Hepatocyte (in vitro differentiated cells): ENCODE measurements at regions not wholly inside any gene's neighbourhood (a gene's known extent, or its start where the extent isn't known, plus 50 kb on each side); places are given as distances from the start of the nearest gene placed in this dataset.

Experiments
- DNase-seq: peaks from one replicate; pipeline ENCODE4 v3.0.0-alpha.2; 2016; ENCODE audit warnings: low spot score
- H2AFZ ChIP-seq: fragments of 200-600 bp; sonication (generic); 2 replicates; pipeline ENCODE4 v1.6.0; 2016; ENCODE audit warnings: antibody characterized with exemption, mild to moderate bottlenecking
- H3K27ac ChIP-seq: fragments of 200-600 bp; sonication (generic); 2 replicates; pipeline ENCODE4 v1.5.1; 2016; ENCODE audit warnings: mild to moderate bottlenecking
- H3K27me3 ChIP-seq: fragments of 200-600 bp; sonication (generic); 2 replicates; pipeline ENCODE4 v1.6.1; 2016
- H3K36me3 ChIP-seq: fragments of 200-600 bp; sonication (generic); replicated peaks from 2 replicates; pipeline ENCODE4 v1.5.1; 2016; ENCODE audit warnings: low read depth; ENCODE audit not compliant: insufficient read depth
- H3K4me1 ChIP-seq: fragments of 200-600 bp; sonication (generic); 2 replicates; pipeline ENCODE4 v1.5.1; 2016; ENCODE audit warnings: mild to moderate bottlenecking, moderate library complexity; ENCODE audit not compliant: insufficient read depth
- H3K4me2 ChIP-seq: fragments of 200-600 bp; sonication (generic); 2 replicates; pipeline ENCODE4 v1.6.0; 2016
- H3K4me3 ChIP-seq: fragments of 200-600 bp; sonication (generic); 2 replicates; pipeline ENCODE4 v1.5.1; 2016; ENCODE audit warnings: mild to moderate bottlenecking
- H3K79me2 ChIP-seq: fragments of 200-600 bp; sonication (generic); 2 replicates; pipeline ENCODE4 v1.6.0; 2017; ENCODE audit warnings: mild to moderate bottlenecking
- H3K9me2 ChIP-seq: fragments of 200-600 bp; sonication (generic); replicated peaks from 2 replicates; pipeline ENCODE4 v1.6.0; 2017; ENCODE audit warnings: mild to moderate bottlenecking; ENCODE audit not compliant: insufficient read depth
- H3K9me3 ChIP-seq: fragments of 200-600 bp; sonication (generic); 2 replicates; pipeline ENCODE4 v1.5.1; 2016; ENCODE audit warnings: low read depth, mild to moderate bottlenecking
- H4K20me1 ChIP-seq: fragments of 200-600 bp; sonication (generic); 2 replicates; pipeline ENCODE4 v1.6.0; 2016; ENCODE audit warnings: mild to moderate bottlenecking; ENCODE audit not compliant: insufficient read depth, poor library complexity, severe bottlenecking
- CTCF ChIP-seq: fragments of 200-600 bp; sonication (generic); IDR thresholded peaks from 2 replicates; pipeline ENCODE4 v1.5.1; 2016; ENCODE audit warnings: antibody characterized with exemption, mild to moderate bottlenecking; ENCODE audit not compliant: poor library complexity
- EZH2 ChIP-seq: fragments of 200-600 bp; sonication (generic); IDR thresholded peaks from 2 replicates; pipeline ENCODE4 v1.6.1; 2016; ENCODE audit warnings: antibody characterized with exemption, mild to moderate bottlenecking, borderline replicate concordance
- EZH2phosphoT487 ChIP-seq: fragments of 200-600 bp; sonication (generic); IDR thresholded peaks from one replicate; pipeline ENCODE4 v1.6.1; 2018; ENCODE audit warnings: antibody characterized with exemption, mild to moderate bottlenecking, low read depth, moderate library complexity; ENCODE audit not compliant: unreplicated experiment, severe bottlenecking
- WGBS: methylation state at CpG from one replicate; pipeline ENCODE4 v1.1.6; 2016; ENCODE audit warnings: low lambda C conversion rate; ENCODE audit errors: missing lambda C conversion rate; 5-methylcytosine and 5-hydroxymethylcytosine counted together

DNA sequence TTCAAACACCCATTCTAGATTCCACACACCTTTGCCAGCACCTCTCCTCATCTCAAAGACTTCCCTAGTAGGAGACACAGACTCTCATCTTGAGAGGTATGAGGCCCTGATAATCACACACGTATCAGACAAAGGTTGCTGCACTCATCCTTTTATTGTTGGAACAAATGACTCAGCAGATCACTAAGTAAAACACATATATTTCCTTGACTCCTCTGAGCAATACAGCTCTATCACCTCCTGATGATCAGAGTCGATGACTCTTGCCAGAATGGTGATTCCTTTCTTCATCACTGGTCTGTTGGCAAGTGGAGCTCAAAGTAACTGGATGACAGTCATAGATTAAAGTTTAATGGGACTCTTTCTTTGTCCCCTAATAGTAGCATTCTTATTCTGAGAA, 1049.2 kb upstream of the ZEB2 start:
- H3K27ac ChIP-seq, result no peak overlapping the region
- H3K4me3 ChIP-seq, result no peak overlapping the region
- 84% methylated on average over 2 of the region's 2 CpGs for WGBS
- TF ChIP-seq EZH2 (no peak), CTCF (no peak), EZH2phosphoT487 (no peak)
- no peak for DNase-seq
- H3K9me3 ChIP-seq, result no peaks in the 10 kb centered on the region
- H3K9me2 ChIP-seq, result no peaks in the 10 kb centered on the region
- H4K20me1 ChIP-seq, result no peaks in the 10 kb centered on the region
- no peak overlapping the region for H3K4me2 ChIP-seq
- no peaks in the 10 kb centered on the region for H3K36me3 ChIP-seq
- no peaks in the 10 kb centered on the region for H3K27me3 ChIP-seq
- no peak overlapping the region for H2AFZ ChIP-seq
- H3K4me1 ChIP-seq, result peaks cover 5% of the 10 kb centered on the region
- no peaks in the 10 kb centered on the region for H3K79me2 ChIP-seq

DNA sequence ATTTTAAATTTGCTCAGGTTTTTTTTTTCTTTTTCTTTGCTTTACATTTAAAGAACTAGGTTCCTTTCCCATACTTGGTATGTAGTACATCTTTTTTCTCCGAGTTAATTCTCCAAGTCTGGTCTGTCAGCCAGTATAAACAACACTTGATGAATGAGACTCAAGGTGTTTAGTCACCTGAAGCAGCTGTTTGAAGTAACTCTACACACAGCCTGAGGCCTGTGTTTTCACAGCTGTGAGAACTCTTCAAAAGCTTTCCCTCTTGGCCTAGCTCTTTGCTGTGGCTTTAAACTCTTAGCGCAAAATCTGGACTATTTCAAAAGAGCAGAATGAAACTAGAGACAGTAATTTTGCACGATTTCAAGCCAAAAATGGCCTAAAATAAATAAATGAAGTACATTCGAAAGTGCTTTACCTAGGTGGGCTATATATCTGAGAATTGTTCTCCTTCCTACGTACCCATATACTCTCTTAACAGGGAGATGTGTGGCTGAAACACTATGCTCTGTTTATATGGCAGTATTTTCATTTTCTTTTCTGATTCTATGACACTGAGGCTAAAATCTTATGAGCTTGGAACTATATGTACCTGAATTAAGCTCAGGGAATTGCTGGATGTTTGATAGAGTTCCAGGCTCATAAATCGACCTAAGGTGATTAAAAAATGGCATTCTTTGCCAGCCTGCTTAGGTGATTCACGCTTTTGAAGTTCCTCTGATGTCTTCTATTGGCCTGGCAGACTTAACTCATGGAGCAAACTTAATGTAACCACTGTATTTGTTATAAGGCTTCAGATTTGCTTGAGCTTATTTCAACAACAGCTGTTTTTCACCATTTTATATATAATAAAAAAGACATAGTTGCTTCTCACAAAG, 1044.1 kb upstream of the ZEB2 start:
- Histone ChIP-seq H3K27ac (peak overlapping the region; percentile 25), H3K4me2 (peak overlapping the region; percentile 58), H3K9me2 (no peaks in the 10 kb centered on the region), H3K27me3 (no peaks in the 10 kb centered on the region), H3K36me3 (no peaks in the 10 kb centered on the region), H4K20me1 (no peaks in the 10 kb centered on the region), H3K4me1 (peaks cover 6% of the 10 kb centered on the region), H3K4me3 (no peak overlapping the region), H3K9me3 (no peaks in the 10 kb centered on the region), H2AFZ (peak overlapping the region; percentile 11), H3K79me2 (no peaks in the 10 kb centered on the region)
- TF ChIP-seq EZH2 (no peak), CTCF (no peak), EZH2phosphoT487 (no peak)
- peak; percentile 41 for DNase-seq
- WGBS, result 46% methylated on average over 7 of the region's 7 CpGs

GRCh38 chr2:145561152-145561551, 1041.2 kb upstream of the ZEB2 start:
- Histone ChIP-seq H3K9me3 (no peaks in the 10 kb centered on the region), H2AFZ (no peak overlapping the region), H3K27ac (no peak overlapping the region), H3K9me2 (no peaks in the 10 kb centered on the region), H3K79me2 (no peaks in the 10 kb centered on the region), H3K4me1 (peaks cover 6% of the 10 kb centered on the region), H3K4me2 (no peak overlapping the region), H3K4me3 (no peak overlapping the region), H3K27me3 (no peaks in the 10 kb centered on the region), H4K20me1 (no peaks in the 10 kb centered on the region), H3K36me3 (no peaks in the 10 kb centered on the region)
- 65% methylated on average over 3 of the region's 3 CpGs for WGBS
- no peak for DNase-seq
- TF ChIP-seq EZH2phosphoT487 (no peak), CTCF (no peak), EZH2 (no peak)
